Frontal cortex (tissue), 3 donors: ENCODE measurements at regions not wholly inside any gene's neighbourhood (a gene's known extent, or its start where the extent isn't known, plus 50 kb on each side); places are given as distances from the start of the nearest gene placed in this dataset.
A peak's percentile ranks its signal among the peaks of the same experiment; 100 is the strongest.

Experiments used
- DNase-seq, 2 donors: peaks; one replicate each; pipeline ENCODE4 v3.0.0; 2012; ENCODE audit warnings: low spot score in 2 of 2
- FAIRE-seq: peaks from 2 replicates; lab custom pipeline; 2012; peaks lifted over from hg19 to GRCh38; lab: Jason Lieb, UNC
- donor health status: control.
- donor health status: control.
- donor health status: control.

DNA sequence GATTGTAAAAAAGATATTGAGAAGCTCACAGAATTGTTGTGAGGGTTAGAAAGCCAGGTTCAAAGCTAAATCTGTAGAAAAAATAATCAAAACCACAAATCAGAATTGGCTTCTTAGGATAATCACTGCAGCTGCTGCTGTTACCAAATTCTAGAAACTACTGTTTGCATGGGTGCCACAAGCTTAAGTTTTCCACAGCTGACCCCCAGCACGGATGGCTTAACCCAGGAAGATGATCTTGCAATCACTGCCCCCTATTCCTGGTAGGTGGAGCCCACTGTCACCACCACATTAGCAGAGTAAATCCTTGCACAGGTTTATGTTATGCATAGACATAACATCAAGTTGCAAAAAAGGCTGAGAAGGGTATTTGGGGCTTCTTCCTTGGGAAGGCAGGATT is 877.8 kb upstream of the ADGRL2 start:
- FAIRE-seq (no peak), DNase-seq (no peak)

DNA sequence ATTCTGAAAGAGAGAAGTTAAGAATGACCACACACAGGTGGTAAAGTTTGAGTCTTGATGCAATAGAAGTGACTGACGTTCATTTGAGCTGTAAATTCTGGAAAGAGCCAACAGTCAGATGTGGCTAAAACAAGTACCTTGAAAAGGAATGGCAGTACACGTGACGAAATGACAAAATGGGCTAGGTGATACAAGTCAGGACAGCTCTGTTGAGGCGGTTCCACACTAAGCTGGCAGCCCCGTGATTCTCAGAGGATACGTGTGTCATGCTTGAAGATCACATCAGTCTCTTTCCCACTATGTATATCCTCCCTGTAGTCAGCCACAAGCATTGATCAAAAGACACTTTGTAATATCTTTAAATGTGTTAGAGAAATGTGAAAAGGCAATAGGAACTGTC is 881.3 kb upstream of the ADGRL2 start:
- FAIRE-seq (no peak), DNase-seq (no peak)

DNA sequence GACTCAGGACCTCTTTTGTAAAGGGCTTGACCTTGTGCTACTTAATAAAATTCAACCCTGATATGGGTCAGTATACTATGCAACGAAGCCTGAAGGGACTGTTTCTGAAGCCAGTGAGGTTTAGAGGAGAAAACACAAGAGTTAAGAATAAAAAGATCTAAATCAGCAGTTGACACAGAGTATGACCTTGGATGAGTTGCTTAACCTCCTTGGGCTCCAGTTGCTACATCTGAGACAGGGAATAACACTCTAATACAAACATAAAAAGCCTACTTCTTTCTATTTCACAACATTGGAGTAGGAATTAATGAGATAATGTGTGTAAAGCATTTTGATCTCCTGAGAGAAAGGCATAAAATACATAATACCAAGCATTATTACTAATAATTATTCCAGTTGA is 882.4 kb upstream of the ADGRL2 start:
- no peak for FAIRE-seq

DNA sequence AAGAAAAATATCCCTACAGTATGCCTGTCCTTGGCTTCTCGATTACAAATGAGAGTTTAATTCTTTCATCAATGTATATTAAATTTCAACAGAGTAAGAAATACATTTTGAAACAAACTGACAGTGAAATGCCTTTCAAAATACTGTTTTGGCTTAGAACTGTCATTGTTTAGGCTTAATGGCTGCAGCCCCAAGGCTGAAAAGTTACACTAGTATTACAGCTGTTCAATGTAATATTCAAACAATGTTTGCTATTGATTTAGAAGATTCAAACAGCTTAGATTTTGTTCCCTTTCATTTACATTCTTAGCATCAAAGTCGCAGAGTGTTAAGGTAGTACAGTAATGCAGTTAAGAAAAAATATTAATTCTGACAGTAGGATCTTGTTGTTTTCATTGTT is 882.9 kb upstream of the ADGRL2 start:
- DNase-seq (no peak), FAIRE-seq (no peak)

More for the DNA sequence above, 882.4 kb upstream of the ADGRL2 start:
- no peak for DNase-seq

DNA sequence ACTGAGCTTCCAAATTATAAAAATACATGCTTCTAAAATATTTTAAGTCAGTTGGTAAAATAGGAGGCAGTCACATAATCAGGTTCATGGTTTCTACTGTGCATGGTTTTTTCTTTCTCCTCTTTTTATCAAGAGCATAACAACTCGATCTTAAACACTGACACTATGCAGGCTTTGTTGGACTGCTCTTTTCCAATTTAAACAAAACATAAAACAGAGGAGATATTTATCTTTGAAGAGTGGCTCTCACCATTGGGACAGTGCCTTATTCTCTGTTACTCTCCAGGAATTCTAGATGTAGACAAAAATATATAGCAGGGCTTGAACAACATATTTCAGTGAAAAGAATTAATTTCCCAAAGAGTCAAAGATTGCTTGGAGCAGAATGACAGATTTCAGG is 883.5 kb upstream of the ADGRL2 start:
- no peak for DNase-seq
- no peak for FAIRE-seq

DNA sequence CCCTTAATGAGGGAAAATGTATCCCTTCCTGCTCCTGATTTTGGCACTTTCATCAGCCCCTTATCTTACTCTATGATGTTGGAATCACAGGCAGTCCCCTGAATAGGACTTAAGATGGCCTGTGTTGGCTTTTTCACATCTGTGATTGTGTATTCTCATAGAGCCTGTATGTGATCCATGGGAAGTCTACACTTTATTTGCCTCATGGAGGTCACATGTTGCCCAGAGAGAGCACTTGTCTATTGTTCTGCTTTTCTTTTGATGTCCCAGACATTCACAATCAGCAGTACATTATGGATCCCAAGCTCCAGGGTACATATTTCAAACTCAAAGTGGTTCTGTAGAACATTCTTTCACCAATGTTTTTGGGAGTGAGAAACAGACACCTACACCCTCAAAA is 885.2 kb upstream of the ADGRL2 start:
- DNase-seq (no peak), FAIRE-seq (no peak)

DNA sequence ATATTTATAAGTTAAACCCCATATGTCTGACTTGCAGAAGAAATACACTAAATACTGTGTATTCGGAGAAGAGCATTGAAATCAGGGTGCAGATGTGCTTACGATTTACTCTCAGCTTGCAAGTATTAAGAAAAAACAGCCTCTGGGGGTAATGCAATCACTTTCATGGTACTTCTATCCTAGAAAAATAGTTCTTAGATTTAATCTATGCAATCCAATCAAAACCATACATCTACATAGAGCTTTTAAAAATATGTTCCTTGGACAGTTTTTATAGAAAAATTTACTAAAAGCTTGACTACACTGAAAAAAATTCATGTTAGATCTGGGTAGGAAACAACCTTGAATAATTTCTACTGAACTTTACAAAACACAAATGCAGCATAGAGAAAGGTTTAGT is 890.3 kb upstream of the ADGRL2 start:
- no peak for DNase-seq
- no peak for FAIRE-seq

DNA sequence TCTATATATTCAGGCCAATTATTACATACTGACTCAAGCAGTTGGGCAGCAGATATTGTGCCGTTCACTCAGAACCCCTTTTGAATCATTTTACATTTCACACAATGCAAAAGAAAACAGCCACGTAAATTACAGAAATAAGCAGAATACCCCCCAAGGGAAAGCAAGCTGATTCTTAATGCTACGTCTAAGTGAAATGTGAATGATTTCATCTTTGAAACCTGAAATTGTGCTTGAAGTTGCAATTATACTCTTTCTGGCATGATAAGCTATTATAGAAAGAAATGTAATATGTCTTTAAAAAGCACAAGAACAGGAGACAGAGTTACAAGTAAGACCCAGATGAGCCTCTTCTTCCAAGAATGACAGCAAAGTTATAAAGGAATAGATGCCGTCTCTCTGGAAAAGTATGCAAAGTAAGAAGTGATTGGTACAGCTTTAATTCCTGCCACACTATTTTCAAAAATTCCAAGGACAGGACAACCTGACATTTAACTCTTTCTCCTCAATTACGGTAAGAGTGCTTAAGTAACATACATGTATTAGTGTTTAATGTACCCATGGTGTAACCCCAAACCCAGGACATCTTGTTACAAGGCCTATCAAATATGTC is 891.5 kb upstream of the ADGRL2 start:
- FAIRE-seq (no peak), DNase-seq (no peak)

DNA sequence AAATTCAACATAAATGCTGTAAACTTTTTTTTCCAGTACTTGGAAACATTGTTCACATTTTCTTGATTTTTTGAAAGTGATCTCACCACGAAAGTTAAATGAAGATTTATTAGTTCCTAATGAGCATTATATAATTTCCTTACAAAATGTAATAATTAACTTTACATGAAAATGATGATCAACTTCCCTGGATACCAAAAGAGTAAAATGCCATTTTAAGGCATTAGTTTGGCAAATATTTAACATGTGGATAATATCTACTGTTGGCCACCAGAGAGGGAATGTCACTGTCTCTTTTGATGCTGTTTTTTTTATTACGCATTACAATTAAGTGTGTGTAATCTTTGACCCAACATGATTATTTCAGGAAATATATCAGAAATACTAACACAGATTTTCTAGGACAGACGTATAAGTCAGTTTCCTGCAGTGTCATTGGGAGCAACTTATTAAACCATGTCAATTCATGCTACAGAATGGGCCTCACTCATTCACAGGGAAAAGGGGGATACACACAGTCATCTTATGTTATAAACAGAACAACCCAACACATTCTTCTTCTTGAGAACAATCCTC is 903.9 kb upstream of the ADGRL2 start:
- FAIRE-seq (no peak), DNase-seq (no peak)

DNA sequence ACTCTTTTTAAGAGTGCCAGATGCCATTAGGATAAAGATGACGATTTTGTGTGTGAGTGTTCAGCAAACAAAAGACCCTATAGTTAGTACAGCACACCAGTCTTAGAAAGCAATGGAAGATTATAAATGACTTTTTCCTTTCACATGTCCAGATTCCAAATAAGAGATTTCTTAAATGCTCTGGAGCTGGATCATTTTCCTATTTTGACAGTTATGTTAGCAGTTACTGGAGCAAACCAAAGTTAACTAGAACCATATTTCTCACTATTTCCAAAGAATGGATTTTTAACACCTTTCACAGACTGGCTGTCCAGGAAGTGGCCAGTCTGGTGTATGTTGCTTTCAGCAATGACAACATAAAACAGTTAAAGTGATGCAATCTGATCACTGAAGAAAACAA is 905.8 kb upstream of the ADGRL2 start:
- no peak for FAIRE-seq
- no peak for DNase-seq

DNA sequence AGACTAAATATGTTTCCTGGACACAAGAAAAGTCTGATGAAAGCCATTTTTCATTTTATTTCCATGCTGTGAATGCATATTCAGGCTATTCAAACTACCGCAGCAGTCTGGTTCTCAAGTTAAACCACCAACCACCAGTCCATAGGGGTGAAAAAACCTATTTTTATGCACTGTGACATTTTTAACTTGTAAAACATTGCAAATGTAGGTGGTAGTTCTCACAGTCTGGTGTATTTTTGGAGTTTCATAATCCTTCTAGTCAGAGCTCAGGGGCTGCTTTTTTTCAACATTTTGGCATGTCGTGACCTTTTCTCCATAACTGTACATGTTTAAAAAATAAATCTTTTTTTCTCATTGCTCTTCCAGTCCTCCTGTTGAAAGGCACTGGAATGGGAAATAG is 907.6 kb upstream of the ADGRL2 start:
- FAIRE-seq, result no peak
- peak in 1 of 2 donors; percentile 1 for DNase-seq

DNA sequence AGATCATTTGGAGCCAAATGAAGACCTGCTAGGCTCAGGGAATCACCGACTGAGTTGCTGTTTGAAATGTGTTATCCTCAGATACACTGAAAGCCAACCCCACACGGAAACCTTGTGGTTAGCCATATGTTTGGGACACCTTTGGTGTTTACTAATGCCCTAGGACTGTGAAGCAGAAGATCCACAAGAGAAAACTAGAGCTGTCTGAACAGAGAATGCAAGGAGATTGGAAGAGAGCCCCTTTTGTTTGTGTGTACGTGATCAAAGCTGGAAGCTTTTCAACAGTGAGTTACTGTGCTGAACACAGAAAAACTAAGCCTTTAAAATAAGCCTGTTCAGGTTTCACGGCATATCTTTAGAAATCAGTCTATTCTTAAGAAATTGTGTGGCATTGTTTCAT is 908.2 kb upstream of the ADGRL2 start:
- no peak for FAIRE-seq
- peak in 1 of 2 donors; percentile 2 for DNase-seq

DNA sequence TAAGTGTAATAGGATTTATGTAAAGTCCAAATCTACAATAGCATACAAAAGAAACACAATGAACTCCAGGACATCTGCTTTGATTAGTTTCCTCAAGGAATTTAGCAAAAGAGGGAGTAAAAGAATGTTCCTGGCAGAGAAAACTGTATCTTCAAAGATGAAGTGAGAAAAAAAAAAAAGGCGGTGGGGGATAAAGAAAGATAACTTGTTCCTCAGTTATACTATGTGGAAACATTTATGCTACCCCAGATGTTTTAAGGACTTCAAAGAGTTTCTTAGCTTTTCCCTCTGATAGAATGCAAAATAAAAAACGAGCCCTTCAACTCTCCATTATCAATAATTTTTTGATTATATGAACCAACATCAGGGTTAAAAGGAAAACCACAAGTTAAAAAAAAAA is 908.9 kb upstream of the ADGRL2 start:
- DNase-seq, result no peak
- no peak for FAIRE-seq

DNA sequence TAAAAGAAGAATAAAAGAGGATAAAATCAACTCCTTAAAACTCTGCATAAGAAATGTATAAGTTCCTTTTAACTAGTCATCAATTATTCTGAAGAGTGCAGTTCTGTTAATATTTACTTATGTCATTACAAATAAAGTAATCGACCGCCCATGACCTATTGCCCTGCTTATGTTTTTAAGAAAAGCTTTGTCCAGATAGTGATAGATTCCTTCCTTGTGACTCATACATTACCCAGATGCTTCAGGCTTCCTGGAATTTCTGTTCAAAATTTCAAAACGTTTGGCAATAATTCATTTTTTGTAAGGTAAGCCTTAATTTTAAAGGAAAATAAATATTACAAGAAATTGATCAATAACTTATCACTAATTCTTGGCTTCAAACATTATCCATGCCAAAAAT is 918.2 kb upstream of the ADGRL2 start:
- no peak for DNase-seq
- FAIRE-seq, result no peak

DNA sequence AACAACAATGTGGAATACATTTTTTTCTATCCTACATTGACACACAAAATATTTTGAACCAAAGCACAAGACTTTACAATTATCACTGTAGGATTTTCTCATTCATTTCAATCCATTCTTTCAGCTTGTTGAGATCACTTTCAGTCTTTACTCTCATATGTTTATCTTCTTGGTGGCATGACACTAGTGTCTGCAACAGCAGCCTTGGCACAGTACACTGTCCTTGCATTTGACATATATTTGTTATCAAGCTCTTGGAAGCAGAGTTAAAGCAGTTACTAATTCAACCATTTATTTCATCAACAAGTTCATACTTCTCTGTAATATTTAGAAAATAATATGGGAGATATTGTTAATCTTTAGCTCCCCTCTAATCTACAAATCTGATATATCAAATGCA is 922.4 kb upstream of the ADGRL2 start:
- DNase-seq, result no peak
- no peak for FAIRE-seq

DNA sequence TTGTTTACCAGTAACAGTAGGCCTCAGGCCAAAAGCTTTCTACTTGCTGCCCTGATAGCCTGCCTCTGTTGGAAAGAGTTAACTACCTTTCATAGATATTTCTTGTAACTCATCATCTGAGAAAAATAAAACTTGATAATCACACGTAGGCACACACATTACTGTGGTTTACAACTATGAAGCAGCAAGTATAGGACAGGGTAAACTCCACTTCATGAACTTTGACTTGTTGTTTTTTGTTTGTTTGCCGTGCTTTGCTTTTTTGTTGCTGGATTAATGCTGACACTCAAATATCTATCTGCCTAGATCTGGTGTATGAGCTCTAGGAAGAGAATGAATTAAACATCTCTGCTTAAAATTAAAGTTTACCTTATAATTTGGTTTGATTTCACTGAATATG is 924.7 kb upstream of the ADGRL2 start:
- FAIRE-seq, result no peak
- DNase-seq, result no peak

DNA sequence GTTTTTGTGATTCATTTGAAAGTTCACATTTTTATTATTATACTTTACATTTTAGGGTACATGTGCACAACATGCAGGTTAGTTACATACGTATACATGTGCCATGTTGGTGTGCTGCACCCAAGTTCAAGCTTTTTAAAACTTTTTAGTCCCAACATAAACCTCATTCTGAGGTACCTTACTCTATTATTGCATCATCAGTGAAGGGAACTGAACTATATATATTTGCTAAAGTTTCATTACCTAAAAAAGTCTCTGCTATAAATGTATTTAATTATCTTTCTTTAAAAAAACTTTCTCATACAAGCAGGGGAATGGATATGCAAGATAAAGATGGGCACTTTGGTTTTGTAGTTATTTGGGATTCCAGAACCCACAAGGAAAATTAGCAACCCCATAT is 931.4 kb upstream of the ADGRL2 start:
- no peak for DNase-seq
- FAIRE-seq, result no peak

DNA sequence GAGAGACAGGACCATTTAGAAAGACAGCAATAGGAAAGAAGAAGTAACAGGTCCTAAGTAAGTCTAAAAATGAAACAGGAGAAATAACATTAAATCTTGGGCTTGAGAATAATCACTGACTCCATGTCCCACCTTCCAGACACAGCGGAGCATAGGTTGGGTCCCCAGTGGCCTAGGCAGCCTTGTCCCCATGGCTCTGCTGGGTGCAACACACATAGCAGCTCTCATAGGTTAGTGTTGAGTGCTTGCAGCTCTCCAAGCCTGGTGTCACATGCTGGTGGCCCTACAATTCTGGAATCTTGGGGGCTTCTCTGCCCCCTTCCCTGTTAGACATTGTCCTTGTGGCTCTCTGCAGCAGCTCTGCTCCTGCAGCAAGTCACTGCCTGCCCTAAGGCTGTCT is 952.8 kb upstream of the ADGRL2 start:
- FAIRE-seq, result no peak
- DNase-seq, result no peak

DNA sequence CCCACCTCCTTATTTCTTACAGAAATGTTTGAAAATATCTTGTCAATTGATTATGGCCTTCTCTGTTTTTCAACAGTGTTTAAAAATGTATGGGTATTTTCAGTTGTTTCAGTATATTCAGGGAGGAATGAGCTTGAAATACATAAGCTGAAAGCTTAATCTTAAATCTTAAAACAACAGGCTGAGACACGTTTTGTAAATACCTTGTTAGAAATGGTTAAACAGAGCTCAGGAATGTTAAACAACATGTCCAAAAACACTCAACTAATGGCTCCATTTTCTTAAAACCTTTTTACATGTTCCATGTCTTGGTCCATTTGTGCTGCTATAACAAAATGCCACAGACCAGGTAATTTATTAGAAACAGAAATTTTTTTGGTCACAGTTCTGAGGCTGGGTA is 953.8 kb upstream of the ADGRL2 start:
- FAIRE-seq (no peak), DNase-seq (no peak)

DNA sequence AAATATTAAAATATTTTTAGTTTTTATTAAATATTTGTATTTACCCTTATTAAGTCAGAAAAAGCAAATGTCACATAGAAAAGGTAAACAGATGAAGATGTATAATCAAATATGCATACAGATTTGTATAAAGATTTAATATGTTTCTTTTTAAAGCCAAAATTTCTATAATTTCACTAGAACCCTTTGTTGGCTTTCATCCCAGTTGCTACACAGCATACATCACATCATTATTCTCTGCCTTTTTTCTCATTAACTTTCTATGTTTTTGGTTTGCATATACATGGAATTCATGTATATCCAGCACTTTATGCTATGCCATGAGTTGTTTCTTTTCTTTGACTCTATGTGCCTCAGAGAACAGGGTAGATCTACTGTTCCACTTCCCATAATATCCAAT is 957.9 kb upstream of the ADGRL2 start:
- FAIRE-seq (peak; percentile 6), DNase-seq (no peak)

DNA sequence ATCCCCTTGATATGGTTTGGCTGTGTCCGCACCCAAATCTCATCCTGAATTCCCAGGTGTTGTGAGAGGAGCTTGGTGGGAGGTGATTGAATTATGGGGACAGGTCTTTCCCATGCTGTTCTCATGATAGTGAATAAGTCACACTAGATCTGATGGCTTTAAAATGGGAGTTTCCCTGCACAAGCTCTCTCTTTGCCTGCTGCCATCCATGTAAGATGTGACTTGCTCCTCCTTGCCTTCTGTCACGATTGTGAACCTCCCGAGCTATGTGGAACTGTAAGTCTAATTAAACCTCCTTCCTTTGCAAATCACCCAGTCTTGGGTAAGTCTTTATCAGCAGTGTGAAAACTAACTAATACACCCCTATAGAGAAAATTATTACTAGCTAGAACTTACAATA is 959.5 kb upstream of the ADGRL2 start:
- DNase-seq (no peak), FAIRE-seq (no peak)

DNA sequence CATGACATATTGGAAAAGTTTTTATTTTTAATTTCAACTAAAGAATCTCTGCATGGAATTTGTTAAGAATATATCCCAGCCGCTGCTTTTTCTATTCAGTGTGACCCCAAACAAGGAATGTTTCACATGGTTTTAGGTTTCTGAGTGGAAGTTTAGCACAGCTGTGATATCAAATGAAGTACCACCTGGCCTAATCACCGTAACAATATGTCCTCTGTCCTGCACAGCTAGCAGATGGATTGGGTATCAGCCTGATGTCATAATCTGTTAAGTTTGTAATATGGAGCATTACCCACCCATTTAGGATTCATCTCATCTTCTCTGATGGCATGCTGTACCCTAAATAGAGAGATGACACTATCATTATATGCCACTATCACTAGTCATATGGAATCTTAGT is 963.7 kb upstream of the ADGRL2 start:
- FAIRE-seq (no peak), DNase-seq (no peak)
